Activated CD4-positive, alpha-beta T cell treated with anti-CD3 and anti-CD28 coated beads, Interleukin-2, amount 10 ng/mL, durations not matched to agents 7 days and 5 days (primary cell): ENCODE measurements at regions not wholly inside any gene's neighbourhood (a gene's known extent, or its start where the extent isn't known, plus 50 kb on each side); places are given as distances from the start of the nearest gene placed in this dataset.
A peak's percentile ranks its signal among the peaks of the same experiment; 100 is the strongest.

Experiments
- CTCF ChIA-PET: fragments of 350-600 bp; sonication (Branson Sonifier 250); formaldehyde crosslinking; loops from one replicate; lab custom pipeline; 2021; ENCODE audit warnings: antibody characterized with exemption; lab: Charles Lee
- POLR2A ChIA-PET: fragments of 350-600 bp; sonication (Branson Sonifier 250); formaldehyde crosslinking; loops from one replicate; lab custom pipeline; 2021; ENCODE audit warnings: antibody characterized with exemption; lab: Charles Lee
- DNase-seq: peaks from one replicate; pipeline ENCODE4 v3.0.0-alpha.2; 2020
- H3K27ac Mint-ChIP-seq: one replicate; pipeline ENCODE4 v1.8.0; 2021; ENCODE audit warnings: mild to moderate bottlenecking, moderate library complexity, mixed read lengths
- H3K27me3 Mint-ChIP-seq: one replicate; pipeline ENCODE4 v1.8.0; 2021; ENCODE audit warnings: mixed read lengths
- H3K36me3 Mint-ChIP-seq: one replicate; pipeline ENCODE4 v1.8.0; 2021; ENCODE audit warnings: low read depth, mixed read lengths
- H3K4me1 Mint-ChIP-seq: one replicate; pipeline ENCODE4 v1.8.0; 2021; ENCODE audit warnings: mixed read lengths
- H3K4me3 Mint-ChIP-seq: one replicate; pipeline ENCODE4 v1.8.0; 2021; ENCODE audit warnings: mild to moderate bottlenecking, moderate library complexity, mixed read lengths
- H3K9me3 Mint-ChIP-seq: one replicate; pipeline ENCODE4 v1.8.0; 2021; ENCODE audit warnings: mixed read lengths

DNA sequence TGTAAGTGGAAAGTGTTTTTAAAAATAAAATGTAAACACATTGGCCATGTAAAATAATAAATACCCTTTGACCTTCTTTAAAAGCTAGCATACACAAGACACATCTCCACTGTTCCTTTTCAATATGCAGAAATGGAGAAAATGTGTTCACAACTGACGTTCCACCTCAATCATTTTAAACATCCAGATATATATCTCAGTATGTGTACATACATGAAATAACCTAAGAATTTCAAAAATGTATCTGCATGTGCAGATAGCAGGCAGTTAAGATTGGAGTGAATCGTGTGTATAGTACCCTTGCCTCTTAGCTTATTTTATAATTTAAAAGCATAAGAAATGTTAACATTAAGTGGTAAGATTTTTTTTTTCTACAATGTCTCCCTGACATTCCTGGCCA, 406.2 kb upstream of the FLRT2 start:
- Mint-ChIP-seq H3K27ac (no peak overlapping the region), H3K4me3 (no peak overlapping the region), H3K36me3 (no peaks in the 10 kb centered on the region), H3K9me3 (peaks cover 7% of the 10 kb centered on the region), H3K27me3 (no peaks in the 10 kb centered on the region), H3K4me1 (no peaks in the 10 kb centered on the region)
- DNase-seq, result no peak
- ChIA-PET POLR2A (no interaction called here), CTCF (no interaction called here)

- no peaks in the 10 kb centered on the region for H3K36me3 Mint-ChIP-seq
- peaks cover 7% of the 10 kb centered on the region for H3K9me3 Mint-ChIP-seq
- no peak overlapping the region for H3K27ac Mint-ChIP-seq
- H3K4me3 Mint-ChIP-seq, result no peak overlapping the region
- no peaks in the 10 kb centered on the region for H3K27me3 Mint-ChIP-seq
- no peaks in the 10 kb centered on the region for H3K4me1 Mint-ChIP-seq
- POLR2A ChIA-PET, result no interaction called here
- CTCF ChIA-PET, result no interaction called here
- DNase-seq, result no peak
Measured at GRCh38 chr14:85124631-85125290, 405.2 kb upstream of the FLRT2 start.

GRCh38 chr14:85125291-85125670, 404.7 kb upstream of the FLRT2 start:
- no peak overlapping the region for H3K4me3 Mint-ChIP-seq
- ChIA-PET CTCF (no interaction called here), POLR2A (no interaction called here)
- H3K9me3 Mint-ChIP-seq, result peaks cover 7% of the 10 kb centered on the region
- H3K27ac Mint-ChIP-seq, result no peak overlapping the region
- H3K36me3 Mint-ChIP-seq, result no peaks in the 10 kb centered on the region
- H3K27me3 Mint-ChIP-seq, result no peaks in the 10 kb centered on the region
- no peaks in the 10 kb centered on the region for H3K4me1 Mint-ChIP-seq
- no peak for DNase-seq

DNA sequence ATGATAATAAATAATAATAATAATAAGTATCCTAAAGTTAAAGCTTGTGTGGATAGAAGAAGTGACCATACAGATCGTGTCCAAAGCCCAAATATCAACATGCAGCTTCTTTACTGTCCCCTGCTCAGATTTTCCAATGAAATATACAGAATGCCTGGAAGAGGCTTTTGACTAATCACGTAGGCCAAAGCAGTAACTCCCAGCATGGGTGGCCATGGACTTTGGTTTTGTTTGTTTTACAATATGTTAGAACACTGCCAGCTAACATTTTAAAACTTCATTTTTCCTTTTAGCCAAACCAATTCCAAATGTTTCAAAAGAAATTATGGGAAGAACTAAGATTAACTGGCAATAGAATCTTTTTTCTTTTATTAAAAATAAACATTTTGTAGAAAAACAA, 400.0 kb upstream of the FLRT2 start:
- Mint-ChIP-seq H3K27me3 (no peaks in the 10 kb centered on the region), H3K4me3 (no peak overlapping the region), H3K36me3 (no peaks in the 10 kb centered on the region), H3K27ac (no peak overlapping the region), H3K9me3 (peaks cover 6% of the 10 kb centered on the region), H3K4me1 (no peaks in the 10 kb centered on the region)
- DNase-seq, result no peak
- ChIA-PET POLR2A (no interaction called here), CTCF (no interaction called here)

- ChIA-PET POLR2A (no interaction called here), CTCF (no interaction called here)
- no peak overlapping the region for H3K27ac Mint-ChIP-seq
- H3K36me3 Mint-ChIP-seq, result no peaks in the 10 kb centered on the region
- no peak overlapping the region for H3K4me3 Mint-ChIP-seq
- DNase-seq, result no peak
- H3K4me1 Mint-ChIP-seq, result no peaks in the 10 kb centered on the region
- peaks cover 6% of the 10 kb centered on the region for H3K9me3 Mint-ChIP-seq
- H3K27me3 Mint-ChIP-seq, result no peaks in the 10 kb centered on the region
Measured at GRCh38 chr14:85131226-85131922, 398.6 kb upstream of the FLRT2 start.

DNA sequence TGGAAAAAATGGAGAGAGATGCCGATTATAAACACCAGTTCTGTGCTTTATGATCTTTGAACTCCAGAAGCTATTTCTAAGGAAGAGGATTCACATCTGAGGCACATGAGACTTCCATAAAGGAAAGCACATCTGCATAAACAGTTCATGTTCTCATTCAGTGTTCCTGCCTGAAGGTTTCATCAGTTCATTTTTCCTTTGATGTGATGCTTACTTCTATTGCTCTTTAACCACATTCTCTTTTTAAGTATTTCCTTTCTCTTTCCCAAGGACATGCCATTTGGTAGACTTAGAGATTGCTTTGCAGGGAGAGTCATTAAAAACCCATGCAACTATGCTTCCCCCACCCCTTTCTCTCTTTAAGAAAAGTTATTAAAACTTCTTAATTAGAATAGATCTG, 387.0 kb upstream of the FLRT2 start:
- no peaks in the 10 kb centered on the region for H3K36me3 Mint-ChIP-seq

DNA sequence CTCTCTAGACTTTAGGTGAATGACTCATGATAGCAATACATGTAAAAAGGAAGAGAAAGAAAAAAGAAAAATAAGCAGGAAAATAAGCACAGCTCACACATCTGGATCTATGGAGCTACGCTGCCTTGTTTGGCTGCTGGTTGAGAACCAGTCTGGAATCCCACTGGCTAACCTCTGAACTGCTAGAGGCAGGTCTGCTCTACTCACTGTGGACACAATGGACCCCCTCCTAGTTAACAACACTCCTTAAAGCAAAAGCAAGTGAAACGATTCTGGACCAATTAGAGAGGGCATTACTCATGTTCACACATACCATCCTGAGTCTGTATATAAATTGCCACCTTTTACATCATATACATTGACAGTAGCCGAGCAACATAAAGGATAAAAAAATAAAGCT, 383.2 kb upstream of the FLRT2 start:
- H3K4me3 Mint-ChIP-seq, result no peak overlapping the region
- CTCF ChIA-PET, result no interaction called here
- POLR2A ChIA-PET, result no interaction called here
- H3K27me3 Mint-ChIP-seq, result no peaks in the 10 kb centered on the region
- H3K4me1 Mint-ChIP-seq, result no peaks in the 10 kb centered on the region
- DNase-seq, result no peak
- H3K9me3 Mint-ChIP-seq, result peaks cover 2% of the 10 kb centered on the region
- H3K36me3 Mint-ChIP-seq, result no peaks in the 10 kb centered on the region
- H3K27ac Mint-ChIP-seq, result no peak overlapping the region

More for the DNA sequence above, 387.0 kb upstream of the FLRT2 start:
- Mint-ChIP-seq H3K4me3 (no peak overlapping the region), H3K27me3 (no peaks in the 10 kb centered on the region), H3K27ac (no peak overlapping the region), H3K9me3 (peaks cover 4% of the 10 kb centered on the region), H3K4me1 (no peaks in the 10 kb centered on the region)
- ChIA-PET CTCF (no interaction called here), POLR2A (no interaction called here)
- no peak for DNase-seq

GRCh38 chr14:85150166-85150565, 379.8 kb upstream of the FLRT2 start:
- Mint-ChIP-seq H3K9me3 (peaks cover 4% of the 10 kb centered on the region), H3K27me3 (no peaks in the 10 kb centered on the region), H3K4me1 (no peaks in the 10 kb centered on the region), H3K27ac (no peak overlapping the region), H3K4me3 (no peak overlapping the region), H3K36me3 (no peaks in the 10 kb centered on the region)
- ChIA-PET CTCF (no interaction called here), POLR2A (no interaction called here)
- no peak for DNase-seq

DNA sequence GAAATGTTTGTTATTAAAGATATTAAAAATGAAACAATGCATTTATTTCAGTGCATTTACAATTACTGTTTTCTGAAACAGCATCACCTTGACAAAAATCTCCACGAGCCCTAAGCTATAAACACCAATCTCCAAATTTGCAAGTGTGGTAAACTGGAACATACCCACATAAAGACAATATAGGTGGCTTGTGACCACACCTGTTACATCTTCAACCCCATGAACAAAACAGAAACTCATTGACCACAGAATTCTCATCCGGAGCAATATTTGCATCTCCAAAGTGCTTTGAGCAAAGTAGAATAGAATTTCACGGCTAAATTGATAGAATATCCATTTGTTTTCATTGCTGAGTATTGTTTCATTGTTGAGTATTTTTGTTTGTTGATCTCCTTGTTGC, 375.2 kb upstream of the FLRT2 start:
- Mint-ChIP-seq H3K4me1 (no peaks in the 10 kb centered on the region), H3K4me3 (no peak overlapping the region), H3K27me3 (no peaks in the 10 kb centered on the region), H3K27ac (no peak overlapping the region), H3K36me3 (no peaks in the 10 kb centered on the region), H3K9me3 (peaks cover 11% of the 10 kb centered on the region)
- CTCF ChIA-PET, result no interaction called here
- POLR2A ChIA-PET, result no interaction called here
- no peak for DNase-seq

GRCh38 chr14:85156319-85156718, 373.6 kb upstream of the FLRT2 start:
- H3K27me3 Mint-ChIP-seq, result no peaks in the 10 kb centered on the region
- H3K9me3 Mint-ChIP-seq, result peaks cover 11% of the 10 kb centered on the region
- H3K36me3 Mint-ChIP-seq, result no peaks in the 10 kb centered on the region
- ChIA-PET POLR2A (no interaction called here), CTCF (no interaction called here)
- H3K4me3 Mint-ChIP-seq, result no peak overlapping the region
- DNase-seq, result no peak
- H3K27ac Mint-ChIP-seq, result no peak overlapping the region
- H3K4me1 Mint-ChIP-seq, result no peaks in the 10 kb centered on the region

DNA sequence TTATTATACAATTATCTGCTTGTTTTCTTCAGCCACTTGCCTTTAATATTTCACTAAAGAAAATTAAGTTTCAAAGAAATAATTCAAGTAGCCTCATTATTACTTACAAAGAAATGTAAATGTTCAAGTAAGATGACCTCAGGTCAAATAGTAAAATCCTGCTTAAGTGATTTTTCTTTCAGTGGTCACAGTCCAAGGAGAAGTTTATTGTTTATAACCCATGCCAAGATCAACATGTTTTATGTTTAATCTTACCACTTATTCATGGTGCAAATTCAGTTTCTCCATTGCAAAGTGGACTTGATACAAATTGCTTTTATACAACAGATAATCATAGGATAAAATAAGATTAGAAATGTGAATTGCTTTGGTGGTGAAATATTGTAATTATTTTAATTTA, 370.2 kb upstream of the FLRT2 start:
- Mint-ChIP-seq H3K4me1 (no peaks in the 10 kb centered on the region), H3K9me3 (peaks cover 16% of the 10 kb centered on the region), H3K36me3 (no peaks in the 10 kb centered on the region), H3K4me3 (no peak overlapping the region), H3K27ac (no peak overlapping the region), H3K27me3 (no peaks in the 10 kb centered on the region)
- CTCF ChIA-PET, result interaction anchor here (0.5 kb wide), 1 partner anchor 1045 kb away, joined by 3 read pairs; no protein-coding TSS in a partner anchor
- DNase-seq, result no peak
- POLR2A ChIA-PET, result no interaction called here

GRCh38 chr14:85165094-85165493, 364.9 kb upstream of the FLRT2 start:
- H3K9me3 Mint-ChIP-seq, result peaks cover 9% of the 10 kb centered on the region
- no peak overlapping the region for H3K27ac Mint-ChIP-seq
- H3K4me3 Mint-ChIP-seq, result no peak overlapping the region
- H3K4me1 Mint-ChIP-seq, result no peaks in the 10 kb centered on the region
- POLR2A ChIA-PET, result no interaction called here
- DNase-seq, result no peak
- CTCF ChIA-PET, result no interaction called here
- H3K36me3 Mint-ChIP-seq, result no peaks in the 10 kb centered on the region
- no peaks in the 10 kb centered on the region for H3K27me3 Mint-ChIP-seq

GRCh38 chr14:85169381-85169780, 360.6 kb upstream of the FLRT2 start:
- DNase-seq, result no peak
- Mint-ChIP-seq H3K27ac (no peak overlapping the region), H3K36me3 (no peaks in the 10 kb centered on the region), H3K27me3 (no peaks in the 10 kb centered on the region), H3K4me3 (no peak overlapping the region), H3K4me1 (no peaks in the 10 kb centered on the region), H3K9me3 (no peaks in the 10 kb centered on the region)
- ChIA-PET POLR2A (no interaction called here), CTCF (no interaction called here)

- Mint-ChIP-seq H3K36me3 (no peaks in the 10 kb centered on the region), H3K4me3 (no peak overlapping the region)
- CTCF ChIA-PET, result no interaction called here
Measured at GRCh38 chr14:85172290-85172689, 357.7 kb upstream of the FLRT2 start.

More at GRCh38 chr14:85172290-85172689, 357.7 kb upstream of the FLRT2 start:
- peak overlapping the region; percentile 19 for H3K27ac Mint-ChIP-seq
- POLR2A ChIA-PET, result no interaction called here
- peaks cover 3% of the 10 kb centered on the region for H3K9me3 Mint-ChIP-seq
- no peaks in the 10 kb centered on the region for H3K27me3 Mint-ChIP-seq
- H3K4me1 Mint-ChIP-seq, result no peaks in the 10 kb centered on the region
- DNase-seq, result no peak
